NCI-H774 (cell line): ENCODE measurements at regions not wholly inside any gene's neighbourhood (a gene's known extent, or its start where the extent isn't known, plus 50 kb on each side); places are given as distances from the start of the nearest gene placed in this dataset.

Experiments
- DNase-seq: peaks from one replicate; lab custom pipeline; 2025; lab: John Stamatoyannopoulos, UW

DNA sequence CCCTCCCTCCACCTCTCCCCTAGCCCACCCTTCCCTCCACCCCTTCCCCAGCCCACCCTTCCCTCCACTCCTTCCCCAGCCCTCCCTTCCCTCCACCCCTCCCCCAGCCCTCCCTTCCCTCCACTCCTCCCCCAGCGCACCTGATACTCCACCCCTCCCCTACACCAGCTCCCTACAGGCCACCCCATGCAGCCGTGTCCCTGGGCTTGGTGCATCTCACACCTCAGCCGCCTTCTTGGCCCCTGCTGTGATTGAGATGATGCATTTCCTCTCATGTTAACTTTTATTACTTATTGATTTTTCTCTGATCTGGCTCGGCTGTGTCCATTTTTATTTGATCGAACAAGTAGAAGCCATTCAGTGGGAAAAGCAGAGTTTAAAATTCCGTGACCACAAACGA is 243.8 kb downstream of the MATN1 start:
- no peak for DNase-seq

GRCh38 chr1:30478799-30479563 is 244.4 kb downstream of the MATN1 start:
- no peak for DNase-seq

- no peak for DNase-seq
These were observed 245.1 kb downstream of the MATN1 start for GRCh38 chr1:30478283-30478682.

DNA sequence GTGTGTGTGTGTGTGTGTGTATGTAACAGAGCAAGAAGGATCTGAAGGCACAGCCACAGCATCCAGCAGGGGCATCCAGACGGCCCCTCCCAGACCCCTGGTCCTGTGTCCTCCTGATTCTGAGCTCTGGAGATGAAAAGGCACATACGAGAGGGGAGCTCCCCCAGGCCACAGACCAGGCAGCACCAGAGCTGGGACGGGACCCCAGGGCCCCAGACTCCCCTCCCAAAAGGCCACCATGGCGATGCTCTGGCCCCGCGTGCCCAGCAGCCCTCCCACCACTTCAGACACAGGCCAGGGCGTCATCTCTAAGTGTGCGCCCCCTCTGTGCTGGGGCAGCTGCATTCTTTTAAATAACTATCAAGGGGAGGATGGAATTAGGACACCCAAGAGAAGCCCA is 245.8 kb downstream of the MATN1 start:
- no peak for DNase-seq

DNA sequence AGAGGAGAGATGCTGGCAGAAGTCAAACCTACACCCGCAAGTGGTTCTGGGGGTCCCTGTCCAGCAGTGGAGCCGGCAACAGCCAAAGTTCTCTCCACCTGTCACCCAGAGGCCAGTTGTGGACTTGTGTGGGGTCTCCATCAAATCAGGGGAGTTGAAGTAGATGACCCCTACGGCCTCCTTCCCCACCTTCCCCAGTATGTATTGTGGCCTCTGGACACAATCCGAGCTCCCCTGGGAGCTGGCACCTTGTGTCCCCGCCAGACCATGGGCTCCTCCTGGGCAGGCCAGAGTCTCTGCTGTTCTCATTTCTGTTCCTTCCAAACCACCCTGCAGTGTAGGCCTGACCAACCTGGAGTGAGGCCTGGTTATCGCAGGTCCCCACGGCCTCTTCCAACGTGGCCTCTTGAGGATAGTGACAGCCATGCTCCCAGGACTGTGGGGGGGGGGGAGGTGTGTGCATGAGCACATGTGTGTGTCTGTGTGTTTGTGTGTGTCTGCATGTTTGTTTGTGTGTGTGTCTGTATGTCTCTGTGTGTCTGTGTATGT is 246.4 kb downstream of the MATN1 start:
- DNase-seq, result no peak

DNA sequence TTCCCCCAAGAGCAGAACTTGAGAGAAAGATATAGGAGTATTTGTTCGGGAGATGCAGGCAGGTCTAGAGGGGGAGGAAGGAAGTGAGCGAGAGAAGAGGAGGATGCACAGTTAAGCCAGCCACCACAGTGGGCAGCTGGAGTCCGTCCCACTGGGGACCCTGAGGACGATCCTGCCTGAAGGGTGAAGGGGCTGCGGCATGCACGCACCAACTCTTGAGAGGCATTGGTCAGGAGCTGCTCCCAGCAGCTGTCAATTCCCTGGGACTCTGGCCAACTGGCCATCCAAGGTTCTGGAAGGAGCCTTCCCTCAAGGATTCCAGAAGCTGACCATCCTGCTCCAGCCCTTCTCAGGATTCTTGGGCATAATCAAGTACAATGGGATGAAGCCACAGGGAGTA is 246.9 kb downstream of the MATN1 start:
- no peak for DNase-seq

DNA sequence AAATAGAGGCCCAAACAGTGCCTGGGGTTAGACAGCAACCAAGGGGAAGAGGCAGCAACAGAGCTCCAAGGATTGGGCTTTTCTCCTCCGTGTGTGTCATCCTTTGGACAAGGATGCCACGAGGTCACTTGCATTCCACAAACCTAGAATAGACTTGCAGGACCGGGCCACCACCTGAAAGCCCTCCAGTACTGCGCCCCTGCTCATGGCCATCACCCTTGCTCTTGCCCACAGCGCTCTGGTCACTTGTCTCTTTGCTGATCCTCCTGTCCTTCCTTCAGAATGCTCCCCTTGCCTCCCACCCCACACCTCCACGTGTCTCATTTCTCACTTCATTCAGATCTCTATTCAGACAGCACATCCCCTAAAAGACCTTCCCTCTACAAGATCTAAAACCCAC is 247.4 kb downstream of the MATN1 start:
- no peak for DNase-seq

DNA sequence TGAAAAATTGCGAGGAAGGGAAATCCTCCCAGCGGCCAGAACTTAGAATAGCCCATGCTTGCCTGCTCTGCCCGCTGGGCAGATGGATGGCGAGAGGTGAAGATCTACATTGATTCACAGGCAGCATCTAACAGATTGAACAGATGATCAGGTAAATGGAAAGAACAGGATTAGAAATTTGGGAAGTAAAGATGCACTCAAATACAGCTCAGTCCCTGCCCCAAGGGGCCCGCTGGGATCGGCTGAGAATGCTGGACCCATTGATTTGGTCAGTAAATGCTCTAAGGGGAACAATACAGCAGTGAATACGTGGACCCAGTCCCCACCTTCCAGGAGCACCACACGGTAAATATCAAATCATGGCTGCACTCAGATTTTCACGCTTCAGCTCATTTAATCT is 248.2 kb downstream of the MATN1 start:
- no peak for DNase-seq

DNA sequence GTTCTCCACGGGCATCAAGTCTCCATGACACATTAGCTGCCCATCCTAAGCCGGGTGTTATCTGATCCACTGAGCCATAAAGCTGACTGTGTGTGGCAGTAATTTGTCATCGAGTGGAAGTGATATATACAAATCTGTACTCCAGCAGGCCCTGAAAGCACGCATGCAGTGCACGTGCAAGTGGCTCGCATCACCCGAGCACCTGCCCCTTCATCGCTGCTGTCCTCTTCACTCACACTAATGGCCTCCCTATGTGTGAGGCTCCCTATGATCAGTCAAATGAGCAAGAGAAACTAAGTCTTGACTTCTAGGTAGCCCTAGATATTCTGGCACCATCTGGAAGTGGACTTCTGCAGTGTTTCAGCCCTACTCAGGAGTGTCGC is 248.6 kb downstream of the MATN1 start:
- DNase-seq, result no peak

DNA sequence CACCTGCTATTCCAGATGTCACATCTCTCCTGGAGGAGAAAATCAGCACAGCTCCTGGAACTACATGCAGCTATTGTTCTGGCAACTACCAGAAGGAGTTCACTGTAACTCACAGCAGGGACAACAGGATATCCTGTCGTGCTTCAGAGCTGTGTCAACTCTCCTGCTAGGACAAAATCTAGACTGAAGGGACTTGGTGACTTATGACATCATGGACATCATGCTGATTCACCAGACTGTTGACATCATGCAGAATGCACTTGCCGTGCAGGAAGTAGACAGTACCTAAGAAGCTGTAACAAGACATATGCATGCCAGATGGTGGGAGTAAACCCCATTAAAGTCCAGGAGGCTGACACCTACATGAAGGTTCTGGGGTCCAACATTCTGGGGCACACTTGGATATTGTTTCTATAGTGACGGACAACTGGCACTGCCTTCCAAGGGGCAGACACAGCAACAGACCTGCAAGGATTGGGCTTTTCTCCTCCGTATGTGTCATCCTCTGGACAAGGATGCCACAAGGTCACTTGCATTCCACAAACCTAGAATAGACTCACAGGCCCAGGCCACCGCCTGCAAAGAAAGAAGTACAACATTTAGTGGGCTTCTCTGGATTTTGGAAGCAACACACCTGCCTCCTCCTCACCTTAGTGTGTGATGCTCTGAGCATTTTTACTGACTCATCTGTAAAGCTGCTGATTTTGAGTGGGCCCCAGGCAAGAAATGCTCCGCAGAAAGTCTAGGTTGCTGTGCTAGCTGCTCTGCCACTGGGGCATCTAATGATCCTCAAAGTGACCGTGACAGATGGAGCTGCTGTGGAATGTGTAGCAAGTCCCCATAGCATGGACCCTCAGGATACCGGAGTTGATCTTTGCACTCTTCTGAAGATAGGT is 249.2 kb downstream of the MATN1 start:
- DNase-seq, result no peak

- DNase-seq, result no peak
These were observed 250.9 kb downstream of the MATN1 start for GRCh38 chr1:30472526-30472925.

- DNase-seq, result no peak
These were observed 251.4 kb downstream of the MATN1 start for GRCh38 chr1:30472009-30472408.

DNA sequence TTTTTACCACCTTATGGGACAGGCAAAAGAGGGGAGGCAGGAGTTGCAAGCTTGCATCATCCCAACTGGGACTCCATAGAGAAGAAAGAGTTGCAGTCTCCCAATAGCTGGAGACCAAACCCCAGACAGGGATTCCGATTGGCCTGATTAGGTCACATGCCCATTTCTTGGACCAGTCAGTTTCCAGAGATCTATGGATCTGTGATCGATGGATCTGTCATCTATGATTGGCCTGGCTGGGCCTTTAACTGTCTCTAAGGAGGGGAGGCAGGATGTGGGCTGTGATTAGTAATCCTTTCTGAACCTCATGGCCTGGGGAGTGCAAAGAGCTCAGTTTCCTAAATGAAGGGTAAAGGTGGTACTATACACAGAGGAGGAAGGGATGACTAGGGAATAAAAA is 252.1 kb downstream of the MATN1 start:
- no peak for DNase-seq

DNA sequence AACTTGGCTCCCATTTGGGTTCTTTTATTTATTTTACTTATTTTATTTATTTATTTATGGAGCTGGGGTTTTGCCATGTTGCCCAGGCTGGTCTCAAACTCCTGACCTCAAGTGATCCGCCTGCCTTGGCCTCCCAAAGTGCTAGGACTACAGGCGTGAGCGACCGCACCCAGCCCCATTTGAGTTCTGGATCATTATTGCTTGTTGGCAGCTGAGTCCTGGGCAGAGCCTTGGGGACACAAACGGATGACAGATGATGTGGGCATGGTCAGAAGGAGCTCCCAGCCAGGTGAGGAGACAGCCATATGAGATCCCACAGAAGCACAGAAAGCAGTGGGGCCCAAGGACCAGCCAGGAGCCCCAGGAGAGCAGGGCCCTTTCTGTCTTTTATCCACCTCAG is 254.0 kb downstream of the MATN1 start:
- no peak for DNase-seq

DNA sequence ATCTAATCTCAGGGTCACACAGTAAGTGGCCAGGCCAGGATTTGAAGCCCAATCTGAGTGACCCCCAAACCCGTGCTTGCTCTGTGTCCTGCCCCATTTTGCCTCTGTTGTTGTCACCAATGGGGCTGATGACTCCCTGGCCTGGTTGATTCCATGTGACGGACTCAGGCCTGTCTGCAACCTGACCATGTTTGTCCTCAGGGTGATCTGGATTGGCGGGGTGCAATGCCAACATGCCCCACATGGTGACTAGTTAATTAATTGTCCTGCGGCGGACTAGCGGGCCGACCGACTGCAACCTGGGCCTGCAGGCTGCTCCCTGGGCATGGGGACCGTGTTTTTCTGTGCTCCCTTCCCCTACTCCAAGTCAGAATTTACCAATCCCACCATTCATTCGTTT is 256.3 kb downstream of the MATN1 start:
- no peak for DNase-seq

GRCh38 chr1:30466610-30467009 is 256.8 kb downstream of the MATN1 start:
- no peak for DNase-seq

GRCh38 chr1:30466026-30466425 is 257.4 kb downstream of the MATN1 start:
- no peak for DNase-seq

DNA sequence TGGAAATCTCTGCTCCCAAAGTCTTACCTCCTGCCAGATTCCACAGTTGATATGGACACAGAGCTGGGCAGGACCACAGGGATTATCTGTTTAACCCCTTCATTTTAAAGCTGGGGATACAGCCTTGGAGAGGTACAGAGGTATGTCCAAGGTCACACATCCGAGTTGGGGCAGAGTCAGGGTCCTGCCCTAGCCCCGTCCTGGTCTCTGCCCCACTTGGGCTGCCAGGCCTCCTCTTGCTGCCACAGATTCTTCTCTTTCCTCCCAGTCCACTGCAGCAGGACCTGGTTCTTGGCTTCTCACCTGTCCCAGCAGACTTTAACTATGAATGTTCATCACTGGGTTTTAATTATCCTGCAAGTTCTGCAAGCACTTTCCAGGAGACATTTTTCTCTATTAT is 258.3 kb downstream of the MATN1 start:
- no peak for DNase-seq

GRCh38 chr1:30464187-30464617 is 259.2 kb downstream of the MATN1 start:
- no peak for DNase-seq

GRCh38 chr1:30462826-30463425 is 260.5 kb downstream of the MATN1 start:
- DNase-seq, result no peak

DNA sequence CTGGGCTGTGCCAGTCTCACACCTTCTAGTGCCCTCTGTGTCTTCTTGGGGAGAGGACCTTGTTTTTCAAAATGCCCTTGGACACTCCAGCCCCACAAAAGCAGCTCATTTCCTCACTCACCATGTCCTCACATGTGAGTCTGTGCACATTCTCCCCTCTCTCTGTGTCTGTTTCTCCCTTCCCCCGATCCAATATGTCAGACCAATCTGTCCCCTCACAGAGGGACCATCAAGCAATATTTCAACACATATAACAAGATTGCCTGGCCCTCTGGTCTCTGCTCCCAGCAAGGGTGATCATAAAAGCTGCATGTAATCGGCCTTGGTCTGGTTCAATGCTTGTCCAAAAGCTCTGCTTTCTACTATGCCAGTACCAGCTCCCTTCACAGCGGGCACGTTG is 261.2 kb downstream of the MATN1 start:
- DNase-seq, result no peak

DNA sequence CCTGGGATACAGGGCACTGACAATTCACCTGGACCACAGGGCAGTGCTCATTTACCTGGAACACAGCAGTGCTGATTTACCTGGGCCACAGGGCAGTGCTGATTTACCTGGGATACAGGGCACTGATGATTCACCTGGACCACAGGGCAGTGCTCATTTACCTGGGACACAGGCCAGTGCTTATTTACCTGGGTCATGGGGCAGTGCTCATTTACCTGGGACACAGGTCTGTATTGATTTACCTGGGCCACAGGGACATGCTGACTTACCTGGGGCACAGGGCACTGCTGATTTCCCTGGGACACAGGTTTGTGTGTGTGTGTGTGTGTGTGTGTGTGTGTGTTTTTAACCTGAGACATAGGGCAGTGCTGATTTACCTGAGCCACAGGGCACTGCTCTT is 261.7 kb downstream of the MATN1 start:
- DNase-seq, result no peak

DNA sequence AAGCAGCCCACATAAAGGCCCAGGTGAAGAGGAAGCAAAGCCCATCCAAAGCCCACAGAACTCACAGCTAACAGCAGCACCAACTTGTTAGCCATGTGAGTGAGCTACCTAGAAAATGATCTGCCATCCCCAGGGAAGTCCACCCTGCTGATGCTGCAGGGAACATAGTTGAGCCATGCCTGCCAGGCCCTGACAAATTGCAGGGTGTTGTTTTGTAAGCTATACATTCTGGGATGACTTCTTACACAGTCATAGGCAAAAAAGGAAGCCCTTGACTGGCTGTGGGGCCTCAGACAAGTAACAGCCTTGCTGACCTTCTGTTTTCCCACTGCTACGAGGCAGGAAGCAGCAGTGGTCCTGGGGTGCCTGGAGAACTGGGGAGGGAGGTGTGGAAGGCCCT is 262.7 kb downstream of the MATN1 start:
- no peak for DNase-seq
